Uterus (tissue), 3 donors: ENCODE measurements at regions not wholly inside any gene's neighbourhood (a gene's known extent, or its start where the extent isn't known, plus 50 kb on each side); places are given as distances from the start of the nearest gene placed in this dataset.

Source experiments
- DNase-seq, 2 donors: peaks; one replicate each; pipeline ENCODE4 v3.0.0-alpha.2; 2019 to 2020
- H3K27ac ChIP-seq, 2 donors: fragments of 200-600 bp; sonication (generic); 1 replicate in 1 of 2; 2 replicates in 1 of 2; pipeline ENCODE4 v1.5.1; 2016 to 2018
- H3K27me3 ChIP-seq, 2 donors: fragments of 200-600 bp; sonication (generic); one replicate each; pipeline ENCODE4 v1.5.1; 2018 to 2019; ENCODE audit warnings: control low read depth in 1 of 2
- H3K36me3 ChIP-seq, 2 donors: fragments of 200-600 bp; sonication (generic); one replicate each; pipeline ENCODE4 v1.5.1; 2019; ENCODE audit warnings: control low read depth in 1 of 2
- H3K4me1 ChIP-seq, 2 donors: fragments of 200-600 bp; sonication (generic); one replicate each; pipeline ENCODE4 v1.5.1; 2018 to 2019; ENCODE audit warnings: control low read depth in 1 of 2
- H3K4me3 ChIP-seq, 2 donors: fragments of 200-600 bp; sonication (generic); 1 replicate in 1 of 2; 2 replicates in 1 of 2; pipeline ENCODE4 v1.5.1; 2018 to 2019; ENCODE audit warnings: mild to moderate bottlenecking in 1 of 2
- H3K9me3 ChIP-seq, 2 donors: fragments of 200-600 bp; sonication (generic); one replicate each; pipeline ENCODE4 v1.5.1; 2019; ENCODE audit warnings: control low read depth in 1 of 2
- POLR2A ChIP-seq, 2 donors: fragments of 450-650 bp; IDR thresholded peaks; one replicate each; pipeline ENCODE4 v1.6.1; 2016; ENCODE audit warnings: antibody characterized with exemption in 2 of 2, mild to moderate bottlenecking in 1 of 2, moderate library complexity in 1 of 2
- intact Hi-C: fragments of 100-400 bp; cut with DNase I; formaldehyde crosslinking; loops from one replicate; pipeline ENCODE4 v1.15.1; 2023; ENCODE audit warnings: low total_unique reads
- TF ChIP-seq, protein P1 (sequence below), 4 experiments: fragments of 200-600 bp in 2 of 4; fragments of 450-650 bp in 2 of 4; sonication (generic) in 2 of 4; IDR thresholded peaks; one replicate each; pipeline ENCODE4 v1.5.1; 2016 to 2019; ENCODE audit warnings: antibody characterized with exemption in 4 of 4, mild to moderate bottlenecking in 2 of 4, moderate library complexity in 1 of 4
- donor health status: DM: yes; HTN: yes; CAD: no.

GRCh38 chr16:73311857-73312723, 264.2 kb upstream of the ZFHX3 start:
- no peak for TF ChIP-seq POLR2A (IDR thresholded peaks at IDR 0.05)
- TF ChIP-seq, protein P1, sequence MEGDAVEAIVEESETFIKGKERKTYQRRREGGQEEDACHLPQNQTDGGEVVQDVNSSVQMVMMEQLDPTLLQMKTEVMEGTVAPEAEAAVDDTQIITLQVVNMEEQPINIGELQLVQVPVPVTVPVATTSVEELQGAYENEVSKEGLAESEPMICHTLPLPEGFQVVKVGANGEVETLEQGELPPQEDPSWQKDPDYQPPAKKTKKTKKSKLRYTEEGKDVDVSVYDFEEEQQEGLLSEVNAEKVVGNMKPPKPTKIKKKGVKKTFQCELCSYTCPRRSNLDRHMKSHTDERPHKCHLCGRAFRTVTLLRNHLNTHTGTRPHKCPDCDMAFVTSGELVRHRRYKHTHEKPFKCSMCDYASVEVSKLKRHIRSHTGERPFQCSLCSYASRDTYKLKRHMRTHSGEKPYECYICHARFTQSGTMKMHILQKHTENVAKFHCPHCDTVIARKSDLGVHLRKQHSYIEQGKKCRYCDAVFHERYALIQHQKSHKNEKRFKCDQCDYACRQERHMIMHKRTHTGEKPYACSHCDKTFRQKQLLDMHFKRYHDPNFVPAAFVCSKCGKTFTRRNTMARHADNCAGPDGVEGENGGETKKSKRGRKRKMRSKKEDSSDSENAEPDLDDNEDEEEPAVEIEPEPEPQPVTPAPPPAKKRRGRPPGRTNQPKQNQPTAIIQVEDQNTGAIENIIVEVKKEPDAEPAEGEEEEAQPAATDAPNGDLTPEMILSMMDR (IDR thresholded peaks at IDR 0.05): no peak
- no peaks in the 10 kb centered on the region for H3K4me1 ChIP-seq
- H3K9me3 ChIP-seq: no peaks in the 10 kb centered on the region
- H3K4me3 ChIP-seq: no peak overlapping the region
- intact Hi-C loops: no loop called here
- no peak for DNase-seq
- no peak overlapping the region for H3K27ac ChIP-seq
- H3K36me3 ChIP-seq: no peaks in the 10 kb centered on the region
- no peaks in the 10 kb centered on the region for H3K27me3 ChIP-seq

- H3K4me1 ChIP-seq: no peaks in the 10 kb centered on the region
- no peaks in the 10 kb centered on the region for H3K9me3 ChIP-seq
- no peak overlapping the region for H3K4me3 ChIP-seq
- intact Hi-C loops: no loop called here
- no peak for DNase-seq
- no peak for TF ChIP-seq POLR2A (IDR thresholded peaks at IDR 0.05)
- TF ChIP-seq, protein P1 (IDR thresholded peaks at IDR 0.05): no peak
- H3K27me3 ChIP-seq: no peaks in the 10 kb centered on the region
- H3K27ac ChIP-seq: no peak overlapping the region
- no peaks in the 10 kb centered on the region for H3K36me3 ChIP-seq
Measured at GRCh38 chr16:73308771-73309170, 260.8 kb upstream of the ZFHX3 start.

DNA sequence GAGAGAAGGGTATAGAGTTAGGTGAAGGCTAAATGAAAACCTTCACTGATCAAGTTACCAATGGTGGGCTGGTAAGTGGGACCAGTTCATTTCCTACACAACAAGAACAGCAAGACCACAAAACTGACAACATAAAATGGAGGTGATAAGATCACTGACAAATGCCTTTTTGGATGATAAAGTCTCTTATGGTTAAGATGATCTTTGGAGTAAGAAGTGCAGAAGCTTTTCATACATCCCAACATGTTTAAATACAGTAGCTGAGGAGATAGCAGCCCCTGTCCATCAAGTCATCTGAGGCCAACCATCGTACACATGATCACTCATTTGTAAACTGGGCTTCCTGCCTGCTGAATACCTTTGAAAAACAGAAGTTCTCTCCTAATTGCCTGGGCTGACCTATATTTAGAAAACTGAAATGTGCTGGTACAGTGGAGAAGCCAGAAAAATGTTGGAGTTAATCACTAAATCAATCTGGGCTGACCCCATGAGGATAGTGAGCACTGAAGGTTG, 259.0 kb upstream of the ZFHX3 start:
- Histone ChIP-seq H3K36me3 (no peaks in the 10 kb centered on the region), H3K4me1 (no peaks in the 10 kb centered on the region), H3K27ac (no peak overlapping the region), H3K27me3 (no peaks in the 10 kb centered on the region), H3K9me3 (no peaks in the 10 kb centered on the region), H3K4me3 (no peak overlapping the region)
- intact Hi-C loops: no loop called here
- no peak for DNase-seq
- TF ChIP-seq, protein P1 (IDR thresholded peaks at IDR 0.05): no peak
- no peak for TF ChIP-seq POLR2A (IDR thresholded peaks at IDR 0.05)

GRCh38 chr16:73304008-73304774, 256.3 kb upstream of the ZFHX3 start:
- H3K27ac ChIP-seq: no peak overlapping the region
- no peaks in the 10 kb centered on the region for H3K9me3 ChIP-seq
- no peak overlapping the region for H3K4me3 ChIP-seq
- DNase-seq: no peak
- TF ChIP-seq, protein P1 (IDR thresholded peaks at IDR 0.05): no peak
- no peak for TF ChIP-seq POLR2A (IDR thresholded peaks at IDR 0.05)
- intact Hi-C loops: no loop called here
- no peaks in the 10 kb centered on the region for H3K4me1 ChIP-seq
- no peaks in the 10 kb centered on the region for H3K27me3 ChIP-seq
- no peaks in the 10 kb centered on the region for H3K36me3 ChIP-seq

- Histone ChIP-seq H3K9me3 (no peaks in the 10 kb centered on the region), H3K27ac (no peak overlapping the region), H3K4me1 (no peaks in the 10 kb centered on the region), H3K27me3 (no peaks in the 10 kb centered on the region), H3K4me3 (no peak overlapping the region), H3K36me3 (no peaks in the 10 kb centered on the region)
- intact Hi-C loops: no loop called here
- no peak for TF ChIP-seq POLR2A (IDR thresholded peaks at IDR 0.05)
- TF ChIP-seq, protein P1 (IDR thresholded peaks at IDR 0.05): no peak
- DNase-seq: no peak
Measured at GRCh38 chr16:73302942-73303341, 255.0 kb upstream of the ZFHX3 start.
